MCF 10A (cell line): ENCODE measurements at regions not wholly inside any gene's neighbourhood (a gene's known extent, or its start where the extent isn't known, plus 50 kb on each side); places are given as distances from the start of the nearest gene placed in this dataset.
A peak's percentile ranks its signal among the peaks of the same experiment; 100 is the strongest.

Experiments used
- BruUV-seq: library from RNA; stranded (reverse); fragments of 400-500 nt; replicated peaks from 2 replicates; lab custom pipeline; 2021; lab: Mats Ljungman, UMichigan
- CTCF ChIA-PET: fragments of 300-600 bp; sonication (Branson Sonifier 250); formaldehyde crosslinking; extraction: SDS; loops from one replicate; lab custom pipeline; 2021; ENCODE audit warnings: antibody characterized with exemption, inconsistent platforms; lab: Yijun Ruan, JAX
- POLR2A ChIA-PET: fragments of 300-600, 350-650 bp; sonication (Branson Sonifier 250); formaldehyde crosslinking; extraction: SDS; loops from one replicate; lab custom pipeline; 2020; ENCODE audit warnings: antibody characterized with exemption, inconsistent platforms; lab: Yijun Ruan, JAX
- DNase-seq: peaks from one replicate; pipeline ENCODE4 v3.0.0-alpha.2; 2018; ENCODE audit not compliant: unreplicated experiment
- H3K27ac Mint-ChIP-seq: one replicate; pipeline ENCODE4 v1.8.0; 2022; ENCODE audit warnings: mild to moderate bottlenecking, low read depth, mixed read lengths; ENCODE audit not compliant: unreplicated experiment
- H3K27me3 Mint-ChIP-seq: one replicate; pipeline ENCODE4 v1.8.0; 2022; ENCODE audit warnings: mixed read lengths; ENCODE audit not compliant: insufficient read depth, unreplicated experiment
- H3K36me3 Mint-ChIP-seq: one replicate; pipeline ENCODE4 v1.8.0; 2022; ENCODE audit warnings: mild to moderate bottlenecking, moderate library complexity, mixed read lengths; ENCODE audit not compliant: insufficient read depth, unreplicated experiment
- H3K4me1 Mint-ChIP-seq: one replicate; pipeline ENCODE4 v1.8.0; 2022; ENCODE audit warnings: mixed read lengths; ENCODE audit not compliant: insufficient read depth, unreplicated experiment
- H3K4me3 Mint-ChIP-seq: one replicate; pipeline ENCODE4 v1.8.0; 2022; ENCODE audit warnings: mild to moderate bottlenecking, moderate library complexity, mixed read lengths; ENCODE audit not compliant: unreplicated experiment
- H3K9me3 Mint-ChIP-seq: one replicate; pipeline ENCODE4 v1.8.0; 2022; ENCODE audit warnings: mixed read lengths; ENCODE audit not compliant: unreplicated experiment
- CTCF ChIP-seq: fragments of 200-600 bp; IDR thresholded peaks from one replicate; pipeline ENCODE4 v1.8.0; 2022; ENCODE audit warnings: antibody characterized with exemption, mild to moderate bottlenecking; ENCODE audit not compliant: unreplicated experiment
- intact Hi-C: fragments of 100-400 bp; cut with micrococcal nuclease; formaldehyde crosslinking; loops from 2 replicates; pipeline ENCODE4 v1.14.1; 2022

DNA sequence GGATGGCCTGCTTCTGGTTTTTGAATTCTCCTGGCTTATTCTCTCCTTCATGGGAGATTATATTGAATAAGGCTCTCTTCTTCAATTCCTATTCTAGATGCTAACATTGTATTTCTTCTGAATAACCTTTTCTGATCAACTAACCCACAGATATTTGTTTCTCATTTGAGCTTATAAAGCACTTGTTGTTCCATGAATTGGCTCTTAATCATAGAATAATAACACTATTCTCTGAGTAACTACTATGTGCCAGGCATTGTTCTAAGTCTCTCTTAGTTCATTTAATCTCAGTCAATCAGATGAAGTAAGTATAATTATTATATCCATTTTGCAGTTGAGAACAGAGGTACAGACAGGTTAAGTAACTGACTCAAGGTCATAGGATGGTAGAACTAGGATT, 136.3 kb upstream of the MLIP start:
- ChIA-PET POLR2A (interaction anchor here (0.6 kb wide), 1 partner anchor 9 kb away, joined by 3 read pairs; no protein-coding TSS in a partner anchor), CTCF (interaction anchor here (1.2 kb wide), 1 partner anchor 9 kb away, joined by 4 read pairs; no protein-coding TSS in a partner anchor)
- TF ChIP-seq CTCF: no peak
- no peak overlapping the region for H3K4me3 Mint-ChIP-seq
- H3K27me3 Mint-ChIP-seq: no peaks in the 10 kb centered on the region
- H3K36me3 Mint-ChIP-seq: no peaks in the 10 kb centered on the region
- H3K9me3 Mint-ChIP-seq: no peaks in the 10 kb centered on the region
- no peak for DNase-seq
- no peak overlapping the region for H3K27ac Mint-ChIP-seq
- no TSS peak for BruUV-seq
- intact Hi-C loops: no loop called here
- H3K4me1 Mint-ChIP-seq: no peaks in the 10 kb centered on the region

DNA sequence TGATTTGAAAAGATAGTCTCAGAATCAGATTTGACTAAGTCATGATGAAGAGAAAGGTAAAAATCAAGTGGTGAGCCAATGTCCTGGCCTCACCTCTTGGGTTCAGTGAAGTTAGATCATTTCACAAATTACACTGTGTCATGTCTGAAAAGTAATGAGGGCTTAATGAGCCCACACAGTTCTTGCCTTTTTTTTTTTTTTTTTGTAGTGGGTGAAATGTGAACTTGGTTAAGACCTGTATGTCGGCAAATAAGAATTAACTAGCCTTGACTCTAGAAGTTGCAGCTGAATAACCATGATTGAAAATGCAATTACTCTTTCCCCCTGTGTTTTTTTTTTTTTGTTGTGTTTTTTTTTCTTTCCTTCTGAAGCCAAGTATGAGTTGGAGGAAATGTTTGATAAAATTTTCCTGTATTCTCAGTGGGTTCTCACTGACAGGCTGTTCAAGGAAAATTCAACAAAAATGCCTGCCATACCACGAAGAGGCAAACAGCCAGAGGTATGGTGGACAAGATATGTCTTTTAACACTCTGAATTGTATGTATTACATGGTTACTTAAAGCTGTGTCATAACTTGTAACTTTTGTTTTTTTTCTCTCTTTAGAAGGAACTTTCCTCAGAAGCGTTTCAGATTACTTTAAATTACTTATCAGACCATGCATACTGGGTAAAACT, 135.2 kb upstream of the MLIP start:
- Mint-ChIP-seq H3K4me1 (no peaks in the 10 kb centered on the region), H3K27ac (no peak overlapping the region), H3K9me3 (no peaks in the 10 kb centered on the region), H3K4me3 (no peak overlapping the region), H3K36me3 (no peaks in the 10 kb centered on the region), H3K27me3 (no peaks in the 10 kb centered on the region)
- ChIA-PET CTCF (interaction anchor here (0.6 to 2.6 kb wide), 4 partner anchors 10 to 884 kb away, joined by 3 to 12 read pairs (median 6); no protein-coding TSS in a partner anchor), POLR2A (interaction anchor here (0.7 kb wide), 1 partner anchor 699 kb away, joined by 3 read pairs; no protein-coding TSS in a partner anchor)
- no TSS peak for BruUV-seq
- DNase-seq: no peak
- intact Hi-C loops: no loop called here
- TF ChIP-seq CTCF: no peak

GRCh38 chr6:53977551-53977950, 133.7 kb upstream of the MLIP start:
- no peak overlapping the region for H3K27ac Mint-ChIP-seq
- no peak for DNase-seq
- TF ChIP-seq CTCF: no peak
- BruUV-seq: no TSS peak
- no peak overlapping the region for H3K4me3 Mint-ChIP-seq
- no peaks in the 10 kb centered on the region for H3K36me3 Mint-ChIP-seq
- POLR2A ChIA-PET: no interaction called here
- CTCF ChIA-PET: interaction anchor here (0.7 to 2.6 kb wide), 3 partner anchors 9 to 1260 kb away, joined by 3 to 12 read pairs (median 4); no protein-coding TSS in a partner anchor
- H3K4me1 Mint-ChIP-seq: peaks cover 4% of the 10 kb centered on the region
- H3K27me3 Mint-ChIP-seq: no peaks in the 10 kb centered on the region
- no peaks in the 10 kb centered on the region for H3K9me3 Mint-ChIP-seq
- intact Hi-C loops: no loop called here

DNA sequence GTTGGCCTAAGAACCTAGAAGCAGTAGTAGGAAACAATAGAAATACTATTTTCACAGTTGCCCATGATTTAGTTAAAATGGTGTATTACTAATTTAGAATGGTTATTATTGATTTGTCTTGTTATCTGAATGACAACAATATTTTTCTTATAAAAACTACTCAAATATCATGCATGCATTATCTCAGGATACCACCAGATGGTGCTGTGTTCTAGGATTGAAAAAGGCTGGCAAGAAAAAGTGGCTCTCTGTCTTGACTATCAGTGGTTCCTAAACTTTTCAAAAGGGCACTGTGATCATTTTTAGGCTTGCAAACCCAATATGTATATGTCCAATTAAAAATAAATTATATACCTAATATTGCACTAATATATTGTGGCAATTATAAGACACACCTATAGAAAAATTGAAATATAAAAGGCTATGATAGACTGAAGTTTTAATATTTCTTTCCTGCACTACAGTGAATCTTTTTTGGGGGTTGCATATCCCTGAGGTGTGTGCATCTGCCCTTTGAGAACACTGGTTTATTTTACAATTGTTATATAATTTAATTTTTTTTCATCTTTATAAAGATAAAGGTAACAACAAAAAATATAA, 131.7 kb upstream of the MLIP start:
- Mint-ChIP-seq H3K27me3 (no peaks in the 10 kb centered on the region), H3K4me1 (peaks cover 17% of the 10 kb centered on the region), H3K4me3 (no peak overlapping the region), H3K27ac (no peak overlapping the region), H3K36me3 (no peaks in the 10 kb centered on the region), H3K9me3 (no peaks in the 10 kb centered on the region)
- peak; percentile 58 for DNase-seq
- CTCF ChIA-PET: interaction anchor here (1.1 to 1.7 kb wide), 3 partner anchors 261 to 291 kb away, joined by 3 to 7 read pairs (median 6); no protein-coding TSS in a partner anchor
- peak; percentile 72 for TF ChIP-seq CTCF
- BruUV-seq: no TSS peak
- intact Hi-C loops: loop anchor here (1.0 to 10.0 kb wide), 6 partner anchors 260 to 1465 kb away; no protein-coding TSS in a partner anchor
- POLR2A ChIA-PET: no interaction called here
